Naive thymus-derived CD8-positive, alpha-beta T cell (primary cell): ENCODE measurements at regions not wholly inside any gene's neighbourhood (a gene's known extent, or its start where the extent isn't known, plus 50 kb on each side); places are given as distances from the start of the nearest gene placed in this dataset.

Source experiments
- ATAC-seq, 2 donors: fragments of 150-1000 bp; cut with Tn5 transposase in 1 of 2; sonication (Bioruptor Pico), chemical (Tn5 transposase) in 1 of 2; 1 replicate in 1 of 2; 2 replicates in 1 of 2; pipeline ENCODE4 v1.10.0; 2021; ENCODE audit warnings: mild to moderate bottlenecking in 2 of 2, moderate library complexity in 2 of 2
- POLR2A ChIA-PET: fragments of 350-600 bp; sonication (Branson Sonifier 250); formaldehyde crosslinking; loops from one replicate; lab custom pipeline; 2021; ENCODE audit warnings: antibody characterized with exemption; lab: Charles Lee
- DNase-seq, 10 donors: peaks; one replicate each; pipeline versions ENCODE4 v3.0.0 to v3.0.0-alpha.2; 2020 to 2022
- H3K27ac Mint-ChIP-seq, 10 donors: one replicate each; pipeline ENCODE4 v1.8.0; 2020 to 2022; ENCODE audit warnings: mild to moderate bottlenecking in 10 of 10, mixed read lengths in 10 of 10, moderate library complexity in 4 of 10, inconsistent platforms in 1 of 10
- H3K27me3 Mint-ChIP-seq, 5 donors: one replicate each; pipeline ENCODE4 v1.8.0; 2021 to 2022; ENCODE audit warnings: mixed read lengths in 5 of 5
- H3K36me3 Mint-ChIP-seq, 3 donors: one replicate each; pipeline ENCODE4 v1.8.0; 2020 to 2022; ENCODE audit warnings: mixed read lengths in 3 of 3, mild to moderate bottlenecking in 2 of 3, inconsistent platforms in 1 of 3
- H3K4me1 Mint-ChIP-seq, 4 donors: one replicate each; pipeline ENCODE4 v1.8.0; 2021 to 2022; ENCODE audit warnings: mixed read lengths in 4 of 4
- H3K4me3 Mint-ChIP-seq, 10 donors: one replicate each; pipeline ENCODE4 v1.8.0; 2020 to 2022; ENCODE audit warnings: mild to moderate bottlenecking in 10 of 10, mixed read lengths in 10 of 10, moderate library complexity in 6 of 10, inconsistent platforms in 1 of 10
- H3K9me3 Mint-ChIP-seq, 9 donors: one replicate each; pipeline ENCODE4 v1.8.0; 2020 to 2022; ENCODE audit warnings: mixed read lengths in 9 of 9, mild to moderate bottlenecking in 3 of 9, inconsistent platforms in 1 of 9, moderate library complexity in 1 of 9

- Mint-ChIP-seq H3K27ac (no peak overlapping the region), H3K27me3 (peaks cover 0 to 10% (median 2%) of the 10 kb centered on the region in 5 donors), H3K4me1 (no peaks in the 10 kb centered on the region), H3K36me3 (no peaks in the 10 kb centered on the region), H3K9me3 (peaks cover 0 to 2% (median 0%) of the 10 kb centered on the region in 9 donors), H3K4me3 (no peak overlapping the region)
- ATAC-seq (no peak), DNase-seq (no peak)
- POLR2A ChIA-PET = no interaction called here
These were observed 334.8 kb downstream of the MYCN start for GRCh38 chr2:16275131-16275530.

- H3K4me3 Mint-ChIP-seq = no peak overlapping the region
- H3K27me3 Mint-ChIP-seq = peaks cover 0 to 11% (median 2%) of the 10 kb centered on the region in 5 donors
- DNase-seq (no peak), ATAC-seq (no peak)
- H3K36me3 Mint-ChIP-seq = no peaks in the 10 kb centered on the region
- POLR2A ChIA-PET = no interaction called here
- H3K27ac Mint-ChIP-seq = no peak overlapping the region
- peaks cover 0 to 2% (median 0%) of the 10 kb centered on the region in 9 donors for H3K9me3 Mint-ChIP-seq
- no peaks in the 10 kb centered on the region for H3K4me1 Mint-ChIP-seq
These were observed 332.8 kb downstream of the MYCN start for GRCh38 chr2:16273111-16273510.

GRCh38 chr2:16272038-16272788 lies 331.9 kb downstream of the MYCN start:
- Mint-ChIP-seq H3K4me3 (no peak overlapping the region), H3K4me1 (no peaks in the 10 kb centered on the region), H3K9me3 (peaks cover 0 to 2% (median 0%) of the 10 kb centered on the region in 9 donors), H3K36me3 (no peaks in the 10 kb centered on the region), H3K27ac (no peak overlapping the region), H3K27me3 (peaks cover 0 to 11% (median 2%) of the 10 kb centered on the region in 5 donors)
- POLR2A ChIA-PET = no interaction called here
- ATAC-seq = no peak
- DNase-seq = no peak

GRCh38 chr2:16271231-16271896 lies 331.0 kb downstream of the MYCN start:
- Mint-ChIP-seq H3K4me3 (no peak overlapping the region), H3K36me3 (no peaks in the 10 kb centered on the region), H3K4me1 (no peaks in the 10 kb centered on the region), H3K27me3 (peaks cover 0 to 11% (median 2%) of the 10 kb centered on the region in 5 donors), H3K9me3 (peaks cover 0 to 2% (median 0%) of the 10 kb centered on the region in 9 donors), H3K27ac (no peak overlapping the region)
- POLR2A ChIA-PET = no interaction called here
- DNase-seq (no peak), ATAC-seq (no peak)

- Mint-ChIP-seq H3K4me3 (no peak overlapping the region), H3K4me1 (no peaks in the 10 kb centered on the region), H3K36me3 (no peaks in the 10 kb centered on the region), H3K27ac (no peak overlapping the region), H3K27me3 (peaks cover 0 to 11% (median 2%) of the 10 kb centered on the region in 5 donors), H3K9me3 (peaks cover 0 to 2% (median 0%) of the 10 kb centered on the region in 9 donors)
- ATAC-seq (no peak), DNase-seq (no peak)
- POLR2A ChIA-PET = no interaction called here
These were observed 330.1 kb downstream of the MYCN start for GRCh38 chr2:16270441-16270840.

DNA sequence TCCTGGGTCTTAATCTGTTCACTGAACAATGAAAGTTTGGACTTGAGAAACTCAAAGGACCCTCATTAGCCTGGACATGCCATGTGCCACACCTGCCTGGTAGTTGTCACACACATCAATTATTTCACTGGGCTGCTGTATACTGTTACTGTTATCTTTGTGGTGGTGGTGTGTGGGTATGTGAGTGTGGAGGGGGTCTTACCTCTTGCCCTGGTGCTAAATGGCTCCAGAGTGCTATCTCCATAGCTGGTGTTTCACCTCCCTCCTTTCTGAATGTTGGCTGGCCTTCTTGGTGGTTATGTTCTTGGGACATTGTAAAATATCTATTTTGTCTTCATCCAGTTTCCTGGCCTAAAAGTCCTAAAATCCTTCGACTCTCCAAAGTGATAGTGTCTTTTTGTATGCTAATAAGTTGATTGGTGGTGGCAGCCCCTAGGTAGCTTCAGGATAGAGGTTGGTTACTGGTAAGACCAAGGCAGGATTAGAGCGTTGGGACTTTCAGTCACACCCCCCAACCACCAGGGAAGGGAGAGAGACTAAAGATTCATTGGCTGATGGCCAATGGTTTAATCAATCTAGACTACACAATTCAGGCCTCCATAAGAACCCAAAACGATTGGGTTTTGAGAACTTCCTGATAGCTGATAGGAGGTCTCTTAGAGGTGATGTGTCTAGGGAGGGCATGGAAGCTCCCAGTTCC lies 328.1 kb downstream of the MYCN start:
- no peak overlapping the region for H3K27ac Mint-ChIP-seq
- ATAC-seq = no peak
- H3K27me3 Mint-ChIP-seq = peaks cover 0 to 12% (median 6%) of the 10 kb centered on the region in 5 donors
- no peak overlapping the region for H3K4me3 Mint-ChIP-seq
- no peak for DNase-seq
- POLR2A ChIA-PET = no interaction called here
- no peaks in the 10 kb centered on the region for H3K36me3 Mint-ChIP-seq
- H3K4me1 Mint-ChIP-seq = no peaks in the 10 kb centered on the region
- peaks cover 0 to 2% (median 0%) of the 10 kb centered on the region in 9 donors for H3K9me3 Mint-ChIP-seq

- no peaks in the 10 kb centered on the region for H3K9me3 Mint-ChIP-seq
These were observed 326.2 kb downstream of the MYCN start for GRCh38 chr2:16266571-16266970.

DNA sequence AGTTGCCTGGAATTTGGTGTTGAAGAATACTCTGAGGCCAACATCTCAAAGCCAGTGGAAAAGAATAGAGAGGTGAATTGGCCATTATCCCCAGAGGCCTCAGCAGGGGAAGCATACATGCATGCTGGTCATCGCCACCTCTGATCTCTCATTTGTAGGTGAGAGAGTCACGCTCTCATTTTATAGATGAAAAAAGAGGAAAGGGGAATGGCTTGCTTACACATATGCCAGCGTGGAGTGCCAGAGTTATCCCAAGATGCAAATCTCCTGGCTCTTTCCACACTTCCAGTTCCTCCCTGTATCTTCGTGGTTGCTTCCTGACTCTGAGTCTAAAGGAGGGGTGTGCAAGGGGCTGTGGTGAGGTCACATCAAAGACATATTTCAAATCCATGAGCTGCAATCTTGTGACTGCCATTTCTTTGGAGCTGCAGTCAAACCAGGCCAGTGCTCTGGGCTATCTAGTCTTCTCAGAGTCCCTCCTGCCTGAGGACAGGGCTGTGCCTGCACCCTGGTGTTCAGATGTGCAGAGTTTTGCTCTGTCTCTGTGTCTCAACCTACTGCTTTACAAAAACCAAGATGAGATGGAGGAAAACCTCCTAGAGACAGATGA lies 324.7 kb downstream of the MYCN start:
- H3K4me1 Mint-ChIP-seq = no peaks in the 10 kb centered on the region
- DNase-seq (no peak), ATAC-seq (no peak)
- H3K36me3 Mint-ChIP-seq = no peaks in the 10 kb centered on the region
- no peak overlapping the region for H3K4me3 Mint-ChIP-seq
- POLR2A ChIA-PET = no interaction called here
- H3K9me3 Mint-ChIP-seq = no peaks in the 10 kb centered on the region
- H3K27ac Mint-ChIP-seq = no peak overlapping the region
- H3K27me3 Mint-ChIP-seq = peaks cover 0 to 11% (median 3%) of the 10 kb centered on the region in 5 donors

More at GRCh38 chr2:16266571-16266970, 326.2 kb downstream of the MYCN start:
- ATAC-seq (no peak), DNase-seq (no peak)
- H3K27ac Mint-ChIP-seq = no peak overlapping the region
- H3K4me1 Mint-ChIP-seq = no peaks in the 10 kb centered on the region
- H3K36me3 Mint-ChIP-seq = no peaks in the 10 kb centered on the region
- no peak overlapping the region for H3K4me3 Mint-ChIP-seq
- POLR2A ChIA-PET = no interaction called here
- H3K27me3 Mint-ChIP-seq = peaks cover 0 to 11% (median 4%) of the 10 kb centered on the region in 5 donors

DNA sequence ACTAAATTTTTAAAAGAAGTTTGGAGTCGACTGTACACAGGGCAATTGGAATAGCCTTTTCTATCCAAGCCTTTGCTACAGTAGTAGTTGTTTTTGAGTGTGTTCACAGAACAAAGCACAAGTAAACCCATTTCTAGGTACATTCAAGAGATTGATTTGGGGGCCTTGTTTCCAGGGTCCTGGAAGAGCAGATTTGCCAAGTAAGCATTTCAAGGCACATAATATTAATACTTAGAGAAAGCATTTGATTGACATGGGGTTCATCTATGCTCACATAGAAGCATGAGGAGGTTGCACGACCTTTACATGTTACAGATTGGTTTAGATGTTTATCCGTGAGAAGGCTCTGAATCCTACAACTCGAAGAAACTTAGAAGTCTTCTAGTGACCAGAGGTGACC lies 324.1 kb downstream of the MYCN start:
- no peaks in the 10 kb centered on the region for H3K4me1 Mint-ChIP-seq
- H3K36me3 Mint-ChIP-seq = no peaks in the 10 kb centered on the region
- peaks cover 0 to 11% (median 3%) of the 10 kb centered on the region in 5 donors for H3K27me3 Mint-ChIP-seq
- no peak overlapping the region for H3K27ac Mint-ChIP-seq
- POLR2A ChIA-PET = no interaction called here
- ATAC-seq (no peak), DNase-seq (no peak)
- H3K9me3 Mint-ChIP-seq = no peaks in the 10 kb centered on the region
- H3K4me3 Mint-ChIP-seq = no peak overlapping the region

GRCh38 chr2:16263241-16263890 lies 323.0 kb downstream of the MYCN start:
- no peaks in the 10 kb centered on the region for H3K4me1 Mint-ChIP-seq
- DNase-seq = no peak
- POLR2A ChIA-PET = no interaction called here
- no peaks in the 10 kb centered on the region for H3K36me3 Mint-ChIP-seq
- H3K4me3 Mint-ChIP-seq = no peak overlapping the region
- ATAC-seq = no peak
- H3K27ac Mint-ChIP-seq = no peak overlapping the region
- no peaks in the 10 kb centered on the region for H3K9me3 Mint-ChIP-seq
- peaks cover 0 to 7% (median 3%) of the 10 kb centered on the region in 5 donors for H3K27me3 Mint-ChIP-seq

DNA sequence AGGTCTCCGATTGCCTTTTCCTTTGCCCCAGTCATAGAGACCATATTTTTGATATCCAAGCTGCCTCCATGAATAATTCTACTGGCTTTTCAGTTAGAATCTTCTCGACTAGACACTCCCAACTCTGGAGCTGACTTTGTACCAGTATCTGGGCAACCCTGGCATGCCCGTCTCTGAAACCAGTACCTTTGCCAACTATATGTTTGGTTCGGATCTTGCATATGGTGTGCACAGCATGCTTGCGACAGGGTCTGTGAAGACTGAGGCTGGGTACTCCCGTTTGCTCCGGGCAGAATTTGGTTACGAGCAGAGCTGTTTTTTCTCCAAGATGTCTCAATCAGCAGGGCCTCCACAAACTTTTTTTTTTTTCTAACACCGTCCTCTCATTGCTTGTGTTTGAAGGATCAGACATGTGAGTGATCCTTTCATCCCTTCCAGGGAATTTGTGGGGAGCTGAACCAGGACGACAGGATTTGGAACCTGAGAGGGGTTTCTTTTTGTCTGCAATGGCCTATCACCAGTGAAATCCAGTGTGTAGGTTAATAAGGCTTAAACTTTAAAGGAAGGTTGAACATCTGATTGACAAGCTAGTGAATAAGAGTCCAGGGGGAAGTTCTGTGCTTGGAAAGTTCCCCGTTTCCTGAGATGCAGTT lies 322.3 kb downstream of the MYCN start:
- Mint-ChIP-seq H3K9me3 (no peaks in the 10 kb centered on the region), H3K4me1 (peaks cover 0 to 6% (median 3%) of the 10 kb centered on the region in 4 donors), H3K27ac (no peak overlapping the region), H3K27me3 (peaks cover 0 to 6% (median 3%) of the 10 kb centered on the region in 5 donors), H3K36me3 (no peaks in the 10 kb centered on the region), H3K4me3 (no peak overlapping the region)
- DNase-seq = no peak
- POLR2A ChIA-PET = no interaction called here
- ATAC-seq = no peak

- H3K4me3 Mint-ChIP-seq = no peak overlapping the region
- peaks cover 0 to 6% (median 3%) of the 10 kb centered on the region in 5 donors for H3K27me3 Mint-ChIP-seq
- DNase-seq (no peak), ATAC-seq (no peak)
- H3K36me3 Mint-ChIP-seq = no peaks in the 10 kb centered on the region
- POLR2A ChIA-PET = no interaction called here
- no peaks in the 10 kb centered on the region for H3K9me3 Mint-ChIP-seq
- no peak overlapping the region for H3K27ac Mint-ChIP-seq
- peaks cover 4 to 15% (median 8%) of the 10 kb centered on the region in 4 donors for H3K4me1 Mint-ChIP-seq
These were observed 321.4 kb downstream of the MYCN start for GRCh38 chr2:16261791-16262190.
